ENCODE measurements at regions not wholly inside any gene's neighbourhood (a gene's known extent, or its start where the extent isn't known, plus 50 kb on each side); places are given as distances from the start of the nearest gene placed in this dataset.

GRCh38 chr11:10387206-10388083 lies 67.6 kb upstream of the AMPD3 start:
- DNase-seq (ENCODE audit: low spot score): no peak

GRCh38 chr11:10388101-10388500 lies 67.0 kb upstream of the AMPD3 start:
- DNase-seq (ENCODE audit: low spot score): no peak

- DNase-seq (ENCODE audit: low spot score): no peak
Observed at GRCh38 chr11:10388574-10388973, 66.5 kb upstream of the AMPD3 start.

- DNase-seq (ENCODE audit: low spot score): no peak
Observed at GRCh38 chr11:10390375-10390774, 64.7 kb upstream of the AMPD3 start.

GRCh38 chr11:10392095-10393079 lies 62.7 kb upstream of the AMPD3 start:
- DNase-seq (ENCODE audit: low spot score): no peak

- DNase-seq (ENCODE audit: low spot score): no peak
Observed at GRCh38 chr11:10394229-10395101, 60.6 kb upstream of the AMPD3 start.

GRCh38 chr11:10395166-10395897 lies 59.7 kb upstream of the AMPD3 start:
- no peak for DNase-seq (ENCODE audit: low spot score)

GRCh38 chr11:10396771-10397170 lies 58.3 kb upstream of the AMPD3 start:
- DNase-seq (ENCODE audit: low spot score): no peak

- DNase-seq (ENCODE audit: low spot score): no peak
Observed at GRCh38 chr11:10397226-10397987, 57.7 kb upstream of the AMPD3 start.

GRCh38 chr11:10398525-10398924 lies 56.5 kb upstream of the AMPD3 start:
- DNase-seq (ENCODE audit: low spot score): no peak

- no peak for DNase-seq (ENCODE audit: low spot score)
Observed at GRCh38 chr11:10400856-10401255, 54.2 kb upstream of the AMPD3 start.

GRCh38 chr11:10401256-10401655 lies 53.8 kb upstream of the AMPD3 start:
- no peak for DNase-seq (ENCODE audit: low spot score)

GRCh38 chr11:10401696-10402392 lies 53.2 kb upstream of the AMPD3 start:
- no peak for DNase-seq (ENCODE audit: low spot score)
